Suprapubic skin (tissue), 4 donors: ENCODE measurements at regions not wholly inside any gene's neighbourhood (a gene's known extent, or its start where the extent isn't known, plus 50 kb on each side); places are given as distances from the start of the nearest gene placed in this dataset.

Experiments used
- DNase-seq, 2 donors: peaks; one replicate each; pipeline ENCODE4 v3.0.0-alpha.2; 2019; ENCODE audit warnings: low spot score in 2 of 2
- H3K27ac ChIP-seq: fragments of 200-600 bp; sonication (generic); one replicate; pipeline ENCODE4 v1.5.1; 2019
- H3K27me3 ChIP-seq: fragments of 200-600 bp; sonication (generic); one replicate; pipeline ENCODE4 v1.5.1; 2019
- H3K36me3 ChIP-seq: fragments of 200-600 bp; sonication (generic); one replicate; pipeline ENCODE4 v1.5.1; 2019
- H3K4me1 ChIP-seq: fragments of 200-600 bp; sonication (generic); one replicate; pipeline ENCODE4 v1.5.1; 2019
- H3K4me3 ChIP-seq: fragments of 200-600 bp; sonication (generic); one replicate; pipeline ENCODE4 v1.5.1; 2019; ENCODE audit warnings: mild to moderate bottlenecking
- H3K9me3 ChIP-seq: fragments of 200-600 bp; sonication (generic); one replicate; pipeline ENCODE4 v1.5.1; 2019
- EP300 ChIP-seq: sonication (generic); formaldehyde crosslinking; IDR thresholded peaks from one replicate; pipeline ENCODE4 v1.6.1; 2017; ENCODE audit warnings: antibody characterized with exemption
- POLR2A ChIP-seq, 2 donors: fragments of 450-650 bp; IDR thresholded peaks; one replicate each; pipeline ENCODE4 v1.6.1; 2017; ENCODE audit warnings: antibody characterized with exemption in 2 of 2, mild to moderate bottlenecking in 2 of 2, moderate library complexity in 2 of 2
- POLR2AphosphoS5 ChIP-seq, 3 donors: sonication (generic); formaldehyde crosslinking; IDR thresholded peaks; one replicate each; pipeline ENCODE4 v1.6.1; 2017; ENCODE audit warnings: antibody characterized with exemption in 3 of 3
- WGBS: methylation state at CpG from one replicate; pipeline ENCODE4 v1.1.5; 2018; 5-methylcytosine and 5-hydroxymethylcytosine counted together
- TF ChIP-seq, protein P1 (sequence below), 2 donors: fragments of 200-600 bp in 1 of 2; fragments of 450-650 bp in 1 of 2; sonication (generic) in 1 of 2; IDR thresholded peaks; one replicate each; pipeline ENCODE4 v1.5.1; 2016 to 2019; ENCODE audit warnings: antibody characterized with exemption in 2 of 2, mild to moderate bottlenecking in 1 of 2, moderate library complexity in 1 of 2

- Histone ChIP-seq H3K4me3 (no peak overlapping the region), H3K36me3 (no peaks in the 10 kb centered on the region), H3K27ac (no peak overlapping the region), H3K4me1 (peaks cover 2% of the 10 kb centered on the region), H3K27me3 (peaks cover 8% of the 10 kb centered on the region), H3K9me3 (no peaks in the 10 kb centered on the region)
- 76% methylated on average over 1 of the region's 1 CpG for WGBS
- TF ChIP-seq POLR2AphosphoS5 (IDR thresholded peaks at IDR 0.05) (no peak), POLR2A (IDR thresholded peaks at IDR 0.05) (no peak), EP300 (no peak)
- TF ChIP-seq, protein P1, sequence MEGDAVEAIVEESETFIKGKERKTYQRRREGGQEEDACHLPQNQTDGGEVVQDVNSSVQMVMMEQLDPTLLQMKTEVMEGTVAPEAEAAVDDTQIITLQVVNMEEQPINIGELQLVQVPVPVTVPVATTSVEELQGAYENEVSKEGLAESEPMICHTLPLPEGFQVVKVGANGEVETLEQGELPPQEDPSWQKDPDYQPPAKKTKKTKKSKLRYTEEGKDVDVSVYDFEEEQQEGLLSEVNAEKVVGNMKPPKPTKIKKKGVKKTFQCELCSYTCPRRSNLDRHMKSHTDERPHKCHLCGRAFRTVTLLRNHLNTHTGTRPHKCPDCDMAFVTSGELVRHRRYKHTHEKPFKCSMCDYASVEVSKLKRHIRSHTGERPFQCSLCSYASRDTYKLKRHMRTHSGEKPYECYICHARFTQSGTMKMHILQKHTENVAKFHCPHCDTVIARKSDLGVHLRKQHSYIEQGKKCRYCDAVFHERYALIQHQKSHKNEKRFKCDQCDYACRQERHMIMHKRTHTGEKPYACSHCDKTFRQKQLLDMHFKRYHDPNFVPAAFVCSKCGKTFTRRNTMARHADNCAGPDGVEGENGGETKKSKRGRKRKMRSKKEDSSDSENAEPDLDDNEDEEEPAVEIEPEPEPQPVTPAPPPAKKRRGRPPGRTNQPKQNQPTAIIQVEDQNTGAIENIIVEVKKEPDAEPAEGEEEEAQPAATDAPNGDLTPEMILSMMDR (IDR thresholded peaks at IDR 0.05) = no peak
- no peak for DNase-seq
These were observed 174.4 kb upstream of the GALNT2 start for GRCh38 chr1:229892515-229893117.

DNA sequence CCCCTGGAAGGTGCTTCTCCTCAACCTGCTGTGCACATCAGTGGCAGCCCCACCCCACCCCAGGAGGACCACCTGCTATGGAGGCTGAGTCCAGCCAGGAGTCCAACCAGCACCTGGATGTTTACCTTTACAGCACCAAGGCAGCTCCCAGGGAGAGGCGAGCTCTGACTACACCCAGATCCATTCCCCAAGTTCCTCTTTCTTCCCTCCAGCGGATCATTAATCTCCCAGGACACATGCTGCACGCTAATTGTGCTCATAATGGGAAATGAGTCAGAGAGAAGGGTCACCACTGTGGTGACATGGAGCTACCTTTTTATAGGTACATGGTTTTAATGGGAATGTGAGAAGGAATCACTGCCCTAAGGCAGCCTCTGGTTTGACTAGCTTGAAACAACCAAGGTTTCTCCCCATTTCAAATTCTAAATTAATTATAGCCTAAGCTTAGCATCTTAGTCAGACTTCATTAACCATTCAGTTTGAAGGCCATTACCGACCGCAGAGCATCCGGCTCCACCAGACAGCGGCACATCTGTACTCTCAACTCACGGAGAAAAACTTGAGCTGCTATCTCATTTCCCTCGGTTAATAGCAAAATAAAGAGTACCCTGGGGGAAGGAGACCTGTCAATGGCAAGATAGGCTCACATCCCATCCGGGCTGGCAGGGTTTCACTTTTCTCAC, 173.1 kb upstream of the GALNT2 start:
- H3K4me3 ChIP-seq = no peak overlapping the region
- no peaks in the 10 kb centered on the region for H3K9me3 ChIP-seq
- TF ChIP-seq POLR2AphosphoS5 (IDR thresholded peaks at IDR 0.05) (no peak), EP300 (no peak), POLR2A (IDR thresholded peaks at IDR 0.05) (no peak)
- TF ChIP-seq, protein P1 (IDR thresholded peaks at IDR 0.05) = no peak
- 82% methylated on average over 10 of the region's 10 CpGs for WGBS
- DNase-seq = no peak
- no peaks in the 10 kb centered on the region for H3K36me3 ChIP-seq
- H3K27me3 ChIP-seq = peaks cover 8% of the 10 kb centered on the region
- no peaks in the 10 kb centered on the region for H3K4me1 ChIP-seq
- no peak overlapping the region for H3K27ac ChIP-seq

DNA sequence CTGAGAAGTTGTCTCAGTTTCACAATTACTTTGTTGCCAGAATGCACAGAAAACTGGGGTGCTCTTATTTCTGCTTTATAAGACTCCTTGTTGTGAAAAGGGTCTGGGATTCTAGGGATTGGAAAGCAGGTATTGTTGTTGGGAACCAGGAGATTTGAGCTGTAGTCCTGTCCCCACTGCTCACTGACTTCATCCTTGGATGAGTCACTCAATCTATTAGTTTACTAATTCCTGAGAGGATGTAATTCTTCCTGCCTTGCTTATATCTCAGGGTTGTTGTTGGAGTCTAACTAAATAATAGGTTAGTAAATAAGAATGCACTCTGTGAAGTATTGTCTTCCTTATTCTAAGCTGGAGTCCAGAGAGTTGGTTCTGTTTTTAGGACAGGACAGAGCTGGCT, 172.5 kb upstream of the GALNT2 start:
- H3K4me1 ChIP-seq = no peaks in the 10 kb centered on the region
- H3K27me3 ChIP-seq = peaks cover 8% of the 10 kb centered on the region
- no peak for TF ChIP-seq EP300
- TF ChIP-seq, protein P1 (IDR thresholded peaks at IDR 0.05) = no peak
- no peak for TF ChIP-seq POLR2AphosphoS5 (IDR thresholded peaks at IDR 0.05)
- TF ChIP-seq POLR2A (IDR thresholded peaks at IDR 0.05) = no peak
- H3K27ac ChIP-seq = no peak overlapping the region
- H3K4me3 ChIP-seq = no peak overlapping the region
- H3K36me3 ChIP-seq = no peaks in the 10 kb centered on the region
- DNase-seq = no peak
- H3K9me3 ChIP-seq = no peaks in the 10 kb centered on the region

DNA sequence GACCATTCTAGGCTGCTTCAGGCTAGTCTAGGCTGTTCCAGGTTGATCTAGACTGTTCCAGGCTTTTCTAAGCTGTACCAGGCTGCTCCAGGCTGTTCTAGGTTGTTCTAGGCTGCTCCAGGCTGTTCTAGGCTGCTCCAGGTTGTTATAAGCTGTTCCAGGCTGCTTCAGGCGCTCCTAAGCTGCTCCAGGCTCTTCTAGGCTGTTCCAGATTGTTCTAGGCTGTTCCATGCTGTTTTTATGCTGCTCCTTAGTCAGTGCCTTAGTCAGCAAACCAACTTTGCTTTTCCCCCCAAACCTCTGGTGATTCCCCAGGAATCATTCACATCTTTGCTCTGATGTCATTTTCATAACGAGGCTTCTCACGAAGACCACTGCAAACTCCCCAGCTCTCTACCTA, 171.4 kb upstream of the GALNT2 start:
- Histone ChIP-seq H3K27me3 (peaks cover 8% of the 10 kb centered on the region), H3K4me1 (no peaks in the 10 kb centered on the region), H3K9me3 (no peaks in the 10 kb centered on the region), H3K4me3 (no peak overlapping the region), H3K36me3 (no peaks in the 10 kb centered on the region), H3K27ac (no peak overlapping the region)
- 86% methylated on average over 3 of the region's 3 CpGs for WGBS
- no peak for DNase-seq
- TF ChIP-seq, protein P1 (IDR thresholded peaks at IDR 0.05) = no peak
- TF ChIP-seq POLR2AphosphoS5 (IDR thresholded peaks at IDR 0.05) (no peak), POLR2A (IDR thresholded peaks at IDR 0.05) (no peak), EP300 (no peak)

GRCh38 chr1:229896306-229896705, 170.7 kb upstream of the GALNT2 start:
- 61% methylated on average over 2 of the region's 2 CpGs for WGBS
- TF ChIP-seq POLR2A (IDR thresholded peaks at IDR 0.05) (no peak), POLR2AphosphoS5 (IDR thresholded peaks at IDR 0.05) (no peak), EP300 (no peak)
- TF ChIP-seq, protein P1 (IDR thresholded peaks at IDR 0.05) = no peak
- Histone ChIP-seq H3K27ac (no peak overlapping the region), H3K36me3 (no peaks in the 10 kb centered on the region), H3K4me1 (no peaks in the 10 kb centered on the region), H3K27me3 (peaks cover 8% of the 10 kb centered on the region), H3K4me3 (no peak overlapping the region), H3K9me3 (no peaks in the 10 kb centered on the region)
- no peak for DNase-seq
